ENCODE measurements at regions not wholly inside any gene's neighbourhood (a gene's known extent, or its start where the extent isn't known, plus 50 kb on each side); places are given as distances from the start of the nearest gene placed in this dataset.
"Not testable (repeated sequence)": the region's sequence is repeated elsewhere in the genome, so short reads cannot be mapped to it uniquely, and the experiment has no call there.

GRCh38 chr6:147991961-147992360 is 350.7 kb upstream of the SASH1 start:
- DNase-seq, result no peak

DNA sequence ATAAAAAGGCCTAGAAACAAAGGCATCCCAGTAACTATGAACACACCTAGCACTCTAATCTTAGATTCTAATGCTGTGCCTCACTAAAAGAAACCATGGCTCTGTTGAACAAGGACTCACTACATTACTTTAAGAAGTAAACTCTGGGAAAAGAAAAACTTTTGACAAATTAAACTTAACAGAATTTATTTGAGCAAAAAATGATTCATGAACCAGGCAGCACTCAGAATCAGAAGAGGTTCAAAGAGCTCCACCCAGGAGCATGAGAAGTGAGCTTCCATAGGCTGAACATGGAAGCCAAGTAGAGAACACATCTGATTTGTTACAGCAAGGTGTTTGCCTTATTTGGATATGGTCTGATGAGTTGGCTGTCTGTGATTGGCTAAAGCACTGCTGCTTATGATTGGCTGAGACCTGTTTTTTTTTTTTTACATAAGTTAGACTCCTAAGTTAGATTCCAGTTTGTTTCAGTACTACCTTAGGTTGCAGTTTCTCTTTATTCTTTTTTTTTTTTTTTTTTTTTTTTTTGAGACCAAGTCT is 343.6 kb upstream of the SASH1 start:
- no peak for DNase-seq

GRCh38 chr6:148001844-148002642 is 340.6 kb upstream of the SASH1 start:
- no peak for DNase-seq

DNA sequence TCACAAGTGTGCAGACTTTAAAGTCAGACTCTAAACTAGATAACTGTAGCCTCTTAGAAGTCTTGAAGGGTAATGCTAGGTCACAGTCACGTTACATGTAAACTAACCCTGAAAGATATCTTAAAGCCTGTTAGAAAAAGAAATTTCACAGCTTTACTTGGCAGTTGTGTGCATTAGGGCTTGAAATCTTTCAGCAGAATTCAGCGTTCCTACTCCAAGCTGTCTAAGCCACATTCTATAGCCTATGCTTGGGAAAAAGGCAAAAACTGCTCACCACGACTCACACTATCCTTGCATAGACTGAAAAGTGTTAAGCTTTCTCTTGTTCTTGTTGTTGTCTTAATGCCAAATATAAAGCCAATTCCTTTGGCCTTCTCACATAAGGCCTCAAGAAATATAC is 338.0 kb upstream of the SASH1 start:
- DNase-seq, result no peak

GRCh38 chr6:148005806-148006205 is 336.8 kb upstream of the SASH1 start:
- DNase-seq, result no peak

DNA sequence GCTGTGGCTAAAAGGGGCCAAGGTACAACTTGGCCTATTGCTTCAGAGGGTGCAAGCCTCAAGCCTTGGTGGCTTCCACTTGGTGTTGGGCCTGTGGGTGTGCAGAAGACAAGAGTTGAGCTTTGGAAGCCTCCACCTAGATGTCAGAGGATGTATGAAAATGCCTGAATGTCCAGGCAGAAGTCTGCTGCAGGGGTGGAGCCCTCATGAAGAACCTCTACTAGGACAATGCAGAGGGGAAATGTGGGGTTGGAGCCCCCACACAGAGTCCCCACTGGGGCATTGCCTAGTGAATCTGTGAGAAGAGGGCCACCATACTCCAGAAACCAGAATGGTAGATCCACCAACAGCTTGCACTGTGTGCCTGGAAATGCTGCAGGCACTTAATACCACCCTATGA is 332.1 kb upstream of the SASH1 start:
- not testable (repeated sequence) for DNase-seq

- DNase-seq, result no peak
These were observed 326.6 kb upstream of the SASH1 start for GRCh38 chr6:148016013-148016412.

GRCh38 chr6:148021165-148021564 is 321.5 kb upstream of the SASH1 start:
- no peak for DNase-seq

- DNase-seq, result no peak
These were observed 320.9 kb upstream of the SASH1 start for GRCh38 chr6:148021699-148022098.

DNA sequence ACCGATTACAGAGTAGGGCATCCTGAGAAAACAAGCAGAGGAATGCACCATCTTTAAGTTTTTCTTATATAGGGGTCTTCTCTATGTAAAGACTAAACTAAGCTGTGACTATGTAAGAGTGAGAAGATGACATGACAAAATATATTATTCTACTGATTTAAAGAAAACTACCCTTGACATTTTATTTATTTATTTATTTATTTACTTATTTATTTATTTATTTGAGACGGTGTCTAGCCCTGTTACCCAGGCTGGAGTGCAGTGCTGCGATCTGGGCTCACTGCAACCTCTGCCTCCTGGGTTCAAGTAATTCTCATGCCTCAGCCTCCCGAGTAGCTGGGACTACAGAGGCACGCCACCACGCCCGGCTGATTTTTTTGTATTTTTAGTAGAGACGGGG is 320.4 kb upstream of the SASH1 start:
- DNase-seq, result not testable (repeated sequence)

DNA sequence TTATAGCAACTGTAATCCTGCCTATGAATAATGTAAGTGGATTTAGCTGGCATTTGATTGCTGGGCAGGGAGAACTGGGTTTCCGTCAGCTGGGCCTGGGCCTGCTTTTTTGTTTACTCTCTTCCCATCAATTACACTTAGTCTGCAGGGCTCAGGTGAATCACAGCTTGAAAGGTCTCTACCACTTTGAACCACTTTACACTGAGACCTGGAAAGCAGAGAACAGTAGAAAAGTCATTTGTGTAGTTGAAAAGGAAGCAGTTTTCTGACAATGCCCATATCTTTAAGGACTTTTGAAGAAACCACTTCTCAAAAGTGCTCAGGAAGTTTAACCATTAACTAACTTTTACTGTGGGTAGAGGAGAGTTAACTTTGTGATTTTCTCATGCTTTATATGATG is 315.4 kb upstream of the SASH1 start:
- DNase-seq, result no peak

GRCh38 chr6:148035806-148036390 is 306.7 kb upstream of the SASH1 start:
- no peak for DNase-seq

DNA sequence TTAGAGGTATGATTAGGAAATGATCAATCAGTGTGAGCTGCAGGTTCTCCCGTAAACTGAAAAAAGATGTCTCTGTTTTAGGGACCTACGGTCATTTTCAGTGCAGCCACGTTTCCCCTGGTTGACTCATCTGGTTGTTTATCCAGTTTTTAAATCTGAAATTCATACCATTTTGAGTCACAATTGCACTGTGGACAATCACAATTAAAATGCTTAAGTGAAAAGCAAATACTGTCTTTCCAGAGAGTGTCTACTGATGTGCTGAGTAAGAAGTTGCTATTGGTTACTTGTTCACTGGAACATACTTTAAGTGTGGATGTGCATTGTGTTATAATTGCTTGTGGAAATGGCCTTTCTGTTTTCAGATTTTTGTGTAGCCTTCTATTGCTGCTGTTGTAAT is 305.1 kb upstream of the SASH1 start:
- no peak for DNase-seq

DNA sequence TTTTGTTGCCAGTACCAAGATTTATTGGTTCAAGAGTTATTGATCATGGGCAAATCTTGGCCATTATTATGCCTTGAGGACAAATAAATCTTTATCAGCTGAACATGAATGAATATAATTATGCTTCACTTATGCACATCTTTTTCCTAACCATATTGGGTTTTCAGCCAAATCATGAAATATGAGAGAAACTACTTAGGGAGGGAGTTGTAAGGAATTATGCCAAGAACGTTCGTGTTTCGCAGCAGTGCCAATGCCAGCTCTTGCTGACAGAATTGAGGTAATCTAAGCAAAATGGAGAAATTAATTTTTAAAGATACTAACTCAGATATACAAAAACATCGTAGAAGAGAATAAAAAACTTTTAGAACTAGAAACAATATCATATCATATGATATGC is 301.1 kb upstream of the SASH1 start:
- no peak for DNase-seq

DNA sequence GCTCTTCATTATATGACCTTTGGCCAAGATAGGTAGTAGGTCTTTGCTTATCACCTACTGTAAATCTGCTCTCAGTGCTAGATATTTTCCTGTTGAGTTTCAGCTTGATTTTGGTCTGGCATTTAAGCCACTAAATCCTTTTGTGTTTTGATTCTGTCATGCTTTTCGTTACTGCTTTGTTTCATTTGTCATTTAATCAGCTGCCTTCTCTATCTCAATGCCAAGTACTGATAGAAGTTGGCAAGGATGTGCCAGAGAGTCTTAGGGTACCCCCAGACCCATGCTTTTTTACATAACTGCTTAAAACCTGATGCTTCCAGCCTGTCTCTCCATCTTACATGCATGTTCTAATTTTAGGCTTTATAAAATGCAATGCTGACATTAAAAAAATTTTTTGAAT is 300.1 kb upstream of the SASH1 start:
- DNase-seq, result no peak

DNA sequence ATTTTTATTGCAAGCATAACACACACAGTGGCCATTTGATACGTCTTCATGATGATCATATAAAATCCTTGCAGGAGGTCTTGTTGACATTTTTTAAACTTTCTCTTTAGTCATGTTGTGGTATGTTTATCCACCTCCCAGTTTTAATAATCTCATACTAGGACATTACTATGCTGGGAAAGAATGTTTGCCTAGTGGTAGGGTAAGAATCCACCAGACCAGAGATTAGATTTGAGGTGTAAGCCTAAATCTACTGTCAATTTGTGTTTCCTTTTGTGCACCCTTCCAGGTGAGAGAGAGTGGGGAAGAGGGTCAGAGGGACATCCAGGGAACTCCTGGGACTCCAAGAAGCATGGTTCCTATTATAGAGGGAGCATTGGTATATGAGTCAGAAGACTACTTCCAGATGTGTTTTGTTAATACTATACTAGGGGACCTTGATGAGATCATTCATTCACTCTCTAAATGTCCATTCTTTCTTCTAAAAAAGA is 298.3 kb upstream of the SASH1 start:
- no peak for DNase-seq

DNA sequence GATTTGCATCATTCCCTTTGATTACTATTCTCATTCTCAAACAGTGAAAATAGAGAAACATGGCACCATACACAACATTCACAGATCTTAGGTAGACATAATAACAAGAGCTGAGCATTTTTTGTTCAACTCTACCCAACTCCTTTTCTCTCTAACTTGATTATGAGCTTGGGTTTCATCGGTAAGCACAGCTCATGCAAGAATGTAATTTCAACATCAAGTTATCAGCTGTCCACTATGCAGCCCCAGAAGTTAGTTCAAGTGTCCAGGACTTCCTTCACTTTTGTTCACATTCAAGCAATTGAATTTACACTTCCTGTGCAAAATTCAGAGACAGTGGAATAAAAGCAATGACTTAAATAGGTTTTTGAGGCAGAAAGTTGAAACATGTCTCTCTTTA is 297.7 kb upstream of the SASH1 start:
- no peak for DNase-seq

GRCh38 chr6:148053209-148053608 is 289.4 kb upstream of the SASH1 start:
- DNase-seq, result no peak

GRCh38 chr6:148053796-148054195 is 288.8 kb upstream of the SASH1 start:
- no peak for DNase-seq

DNA sequence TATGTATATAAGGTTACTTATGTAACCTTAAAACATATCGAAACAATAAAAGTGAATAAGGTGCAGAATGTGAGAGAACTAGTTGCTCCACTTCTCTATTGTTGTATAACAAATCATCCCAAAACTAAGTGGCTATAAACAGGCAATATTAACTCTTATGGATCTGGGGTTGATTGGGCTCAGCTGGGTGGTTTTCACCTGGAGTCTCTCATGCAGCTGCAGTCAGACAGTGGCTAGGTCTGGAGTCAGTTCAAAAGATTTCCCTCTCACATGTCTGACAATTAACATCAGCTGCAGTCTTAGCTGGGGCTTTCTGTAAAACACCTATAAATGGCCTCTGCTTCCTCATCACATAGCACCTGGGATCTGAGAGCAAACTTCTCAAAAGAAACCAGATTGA is 288.4 kb upstream of the SASH1 start:
- no peak for DNase-seq

- no peak for DNase-seq
These were observed 287.2 kb upstream of the SASH1 start for GRCh38 chr6:148055419-148055818.

DNA sequence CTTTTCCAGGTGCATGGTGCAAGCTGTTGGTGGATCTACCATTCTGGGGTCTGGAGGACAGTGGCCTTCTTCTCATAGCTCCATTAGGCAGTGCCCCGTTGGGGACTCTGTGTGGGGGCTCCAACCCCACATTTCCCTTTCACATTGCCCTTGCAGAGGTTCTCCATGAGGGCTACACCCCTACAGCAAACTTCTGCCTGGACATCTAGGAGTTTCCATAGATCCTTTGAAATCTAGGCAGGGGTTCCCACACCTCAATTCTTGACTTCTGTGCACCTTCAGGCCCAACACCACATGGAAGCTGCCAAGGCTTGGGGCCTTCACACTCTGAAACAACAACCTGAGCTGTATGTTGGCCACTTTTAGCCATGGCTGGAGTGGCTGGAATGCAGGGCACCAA is 282.8 kb upstream of the SASH1 start:
- no peak for DNase-seq

- no peak for DNase-seq
These were observed 278.1 kb upstream of the SASH1 start for GRCh38 chr6:148064406-148065134.
